HG02938 (cell line): ENCODE measurements at regions not wholly inside any gene's neighbourhood (a gene's known extent, or its start where the extent isn't known, plus 50 kb on each side); places are given as distances from the start of the nearest gene placed in this dataset.
"Not testable (repeated sequence)": the region's sequence is repeated elsewhere in the genome, so short reads cannot be mapped to it uniquely, and the experiment has no call there.

ENCODE experiments used
- ATAC-seq: cut with Tn5 transposase; IDR thresholded peaks from one replicate; pipeline ENCODE4 v1.9.1; 2021; ENCODE audit warnings: mild to moderate bottlenecking, moderate library complexity; ENCODE audit not compliant: unreplicated experiment

DNA sequence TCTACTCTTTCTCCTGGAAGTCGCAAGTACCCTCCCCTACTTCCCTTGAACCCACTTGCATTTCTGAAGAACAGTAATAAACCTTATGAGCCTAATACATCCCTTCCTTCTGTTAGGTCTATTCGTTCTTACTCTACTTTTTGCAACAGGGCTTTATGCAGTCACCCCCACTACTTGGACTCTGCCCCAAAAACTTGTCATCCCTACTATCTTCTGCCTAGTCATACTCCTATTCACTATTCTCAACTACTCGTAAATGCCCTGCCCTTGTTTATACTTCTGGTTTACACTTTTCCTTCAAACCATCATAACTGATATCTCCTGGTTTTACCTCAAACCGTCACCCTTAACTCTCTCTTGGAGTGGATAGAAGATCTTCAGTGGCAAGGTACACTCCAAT lies 55.2 kb upstream of the SLIT2 start:
- ATAC-seq: no peak

DNA sequence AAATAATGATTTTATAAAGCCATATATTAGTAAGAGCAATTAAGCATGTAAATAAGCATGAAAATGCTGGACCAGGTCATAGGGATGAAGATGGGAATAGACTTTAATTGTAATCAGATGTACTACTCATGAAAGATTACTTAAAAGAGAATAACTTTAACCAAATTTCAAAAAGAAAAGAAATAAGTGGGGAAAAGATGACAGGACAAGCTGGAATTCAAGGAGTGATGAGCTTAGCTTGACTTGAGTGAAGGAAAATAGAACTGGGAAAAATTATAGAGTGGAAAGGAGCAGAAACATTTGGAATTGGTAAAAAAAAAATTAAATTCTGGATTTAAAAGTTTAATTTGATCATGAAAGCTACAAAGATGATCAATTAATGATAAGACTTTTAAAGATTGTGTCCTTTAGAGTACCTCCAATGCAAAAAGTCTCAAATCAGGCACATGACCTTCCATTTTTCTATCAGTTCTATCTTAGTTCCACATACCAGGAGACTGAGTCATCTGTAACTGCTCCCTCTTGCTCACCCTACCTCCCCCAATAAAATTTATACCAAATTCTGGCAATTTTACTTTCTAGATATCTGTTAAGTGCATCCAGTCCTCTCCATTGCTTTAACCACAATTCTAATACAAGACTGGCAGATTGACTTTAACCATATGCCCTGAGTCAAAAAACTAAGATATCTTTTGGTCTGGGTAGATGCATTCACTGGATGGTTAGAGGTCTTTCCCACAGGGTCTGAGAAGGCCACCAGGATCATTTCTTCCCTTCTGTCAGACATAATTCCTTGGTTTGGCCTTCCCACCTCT lies 56.4 kb upstream of the SLIT2 start:
- no peak for ATAC-seq

DNA sequence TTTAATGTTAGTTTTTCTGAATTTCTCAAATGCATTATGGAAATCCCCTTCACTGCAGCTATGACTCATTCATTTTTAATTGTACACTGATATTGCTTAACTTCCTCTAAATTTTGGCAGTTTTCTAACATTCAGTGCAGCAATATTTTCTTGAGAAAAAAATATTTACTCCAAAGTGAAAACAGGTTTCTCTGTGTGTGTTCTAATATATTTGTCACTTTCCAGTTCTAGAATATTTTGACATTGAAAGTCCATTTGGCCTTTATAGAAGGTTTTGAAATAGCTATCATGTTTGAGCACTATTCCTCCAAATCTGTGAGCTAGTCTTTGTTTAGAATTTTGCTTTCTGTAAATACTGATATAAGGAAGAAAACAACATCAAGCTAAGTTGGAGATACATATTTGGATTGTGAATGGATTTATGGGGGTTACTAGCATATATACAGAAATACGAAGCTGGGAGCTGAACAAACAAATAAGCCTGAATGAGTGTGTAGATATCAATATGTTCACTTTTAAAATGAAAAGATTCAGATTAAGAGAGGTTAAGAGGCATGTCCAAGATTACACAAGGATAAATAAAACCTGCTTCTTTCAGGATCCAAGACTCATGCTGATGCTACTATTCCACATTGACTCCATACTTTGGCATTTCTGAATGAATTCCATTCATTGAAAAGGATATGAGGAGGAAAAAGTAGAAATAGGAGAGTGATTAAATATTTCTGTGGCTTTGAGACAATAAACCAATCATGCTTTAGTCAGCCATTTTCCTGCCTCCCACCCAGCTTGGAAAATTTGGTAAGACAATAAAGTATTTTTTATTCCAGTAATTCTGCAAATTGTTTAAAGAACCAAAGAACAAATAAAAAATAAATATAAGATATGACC lies 57.3 kb upstream of the SLIT2 start:
- ATAC-seq: no peak

DNA sequence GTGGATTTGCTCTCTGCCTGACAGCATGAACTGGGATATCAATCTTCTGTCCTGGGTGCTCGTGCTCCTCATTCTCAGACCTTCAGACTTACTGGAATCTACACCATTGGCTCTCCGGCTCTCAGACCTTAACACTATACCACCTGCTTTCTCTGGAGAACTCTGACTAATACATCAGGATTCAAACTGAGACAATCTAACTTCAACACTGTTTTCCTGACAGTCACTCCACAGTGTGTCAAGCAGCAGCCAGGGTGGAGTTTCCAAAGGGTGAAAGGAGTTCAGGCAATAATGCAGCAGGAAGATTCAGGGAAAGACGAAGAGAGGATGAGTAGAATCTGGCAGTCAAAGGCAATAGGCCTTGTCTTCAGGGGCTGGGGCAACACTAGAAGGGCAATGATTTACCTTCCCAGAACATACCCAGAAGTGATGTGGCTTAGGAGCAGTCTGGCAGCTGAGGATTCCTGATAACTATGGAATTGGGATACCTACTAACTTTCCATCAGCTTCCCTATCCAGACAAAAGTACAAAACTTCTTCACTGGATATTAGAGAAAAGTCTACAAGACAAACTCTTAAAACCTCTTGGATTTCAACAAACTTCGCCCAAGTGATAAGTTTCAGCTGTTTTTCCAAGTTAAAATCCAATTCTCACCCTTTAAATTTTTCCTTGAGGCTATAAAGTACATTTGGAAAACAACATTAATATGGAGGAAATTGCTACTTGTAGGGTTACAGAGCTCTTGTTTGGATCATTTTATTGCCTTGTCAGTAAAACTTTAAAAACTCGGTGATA lies 58.4 kb upstream of the SLIT2 start:
- no peak for ATAC-seq

DNA sequence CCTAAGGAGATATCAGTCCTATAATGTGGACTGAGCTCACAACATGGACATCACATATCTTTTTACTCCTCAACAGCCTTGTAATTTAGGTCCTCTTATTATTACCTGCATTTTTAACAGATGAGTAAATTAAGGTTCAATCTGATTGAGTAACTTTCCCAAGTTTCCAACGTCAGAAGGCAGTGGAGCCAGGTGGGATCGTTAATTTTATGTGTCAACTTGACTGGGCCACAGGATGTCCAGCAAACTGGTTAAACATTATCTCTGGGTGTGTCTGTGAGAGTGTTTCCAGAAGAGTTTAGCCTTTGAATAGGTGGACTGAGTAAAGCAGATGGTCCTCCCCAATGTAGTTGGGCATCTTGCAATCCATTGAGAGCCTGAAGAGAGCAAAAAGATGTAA lies 59.0 kb upstream of the SLIT2 start:
- no peak for ATAC-seq

DNA sequence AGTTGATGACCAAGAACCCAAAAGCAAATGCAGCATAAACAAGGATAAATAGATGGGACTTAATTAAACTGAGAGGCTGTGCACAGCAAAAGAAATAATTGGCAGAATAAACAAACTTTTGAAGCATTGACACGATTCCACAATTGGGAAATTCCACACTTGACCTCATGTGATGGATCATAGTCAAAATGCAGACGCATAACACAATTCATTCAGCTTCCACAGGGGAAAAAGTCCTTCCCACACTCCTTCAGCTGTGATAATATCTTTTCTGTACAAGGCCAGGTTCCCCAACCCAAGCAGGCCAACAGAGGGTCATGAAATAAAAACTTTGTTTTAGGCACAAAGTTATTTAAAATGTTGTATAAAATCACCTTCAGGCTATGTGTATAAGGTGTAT lies 66.6 kb upstream of the SLIT2 start:
- ATAC-seq: no peak

DNA sequence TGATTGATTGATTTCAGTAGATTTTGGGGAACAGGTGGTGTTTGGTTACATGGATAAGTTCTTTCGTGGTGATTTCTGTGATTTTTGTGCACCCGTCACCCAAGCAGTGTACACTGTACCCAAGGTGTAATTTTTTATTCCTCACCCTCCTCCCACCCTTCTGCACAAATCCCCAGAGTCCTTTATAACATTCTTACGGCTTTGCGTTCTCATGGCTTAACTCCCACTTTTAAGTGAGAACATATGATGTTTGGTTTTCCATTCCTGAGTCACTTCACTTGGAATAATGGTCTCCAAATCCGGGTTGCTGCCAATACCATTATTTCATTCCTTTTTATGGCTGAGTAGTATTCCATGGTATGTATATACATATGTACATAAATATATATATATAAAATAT lies 68.6 kb upstream of the SLIT2 start:
- not testable (repeated sequence) for ATAC-seq

DNA sequence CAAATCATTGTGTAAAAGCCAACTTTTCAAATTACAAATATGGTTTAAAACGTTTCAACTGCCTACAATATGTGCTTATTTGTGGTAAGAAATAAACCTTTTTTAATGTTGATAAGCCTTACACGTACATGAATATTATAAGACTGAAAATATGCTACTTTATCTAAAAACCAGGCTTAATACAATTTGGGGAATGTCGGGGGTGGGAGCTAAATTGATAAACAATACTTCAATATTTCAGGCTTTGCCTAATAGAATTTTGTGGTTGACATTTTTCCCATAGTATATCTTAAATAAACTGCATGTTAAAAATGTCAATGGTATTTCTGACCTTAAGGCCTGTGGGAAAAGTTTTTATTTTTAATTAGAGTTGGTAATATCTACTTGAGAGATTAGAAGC lies 69.8 kb upstream of the SLIT2 start:
- no peak for ATAC-seq

DNA sequence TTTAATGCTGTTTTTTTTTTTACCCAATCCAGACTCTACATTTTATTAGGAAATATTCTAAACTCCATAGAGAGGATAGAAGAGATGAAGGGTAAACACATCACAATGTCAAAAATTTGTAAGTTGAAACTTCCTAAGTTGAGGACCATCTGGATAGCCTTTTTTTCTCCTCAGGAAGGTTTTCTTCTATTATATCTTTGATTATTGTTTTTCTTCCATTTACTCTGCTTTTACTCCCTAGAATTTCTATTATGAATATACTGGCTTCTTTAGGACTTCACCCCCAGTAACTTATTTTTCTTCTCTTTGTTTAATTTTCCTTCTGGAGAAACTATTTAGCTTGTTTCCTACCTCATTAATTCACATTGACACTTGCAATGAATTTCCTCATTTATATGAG lies 71.2 kb upstream of the SLIT2 start:
- ATAC-seq: no peak

DNA sequence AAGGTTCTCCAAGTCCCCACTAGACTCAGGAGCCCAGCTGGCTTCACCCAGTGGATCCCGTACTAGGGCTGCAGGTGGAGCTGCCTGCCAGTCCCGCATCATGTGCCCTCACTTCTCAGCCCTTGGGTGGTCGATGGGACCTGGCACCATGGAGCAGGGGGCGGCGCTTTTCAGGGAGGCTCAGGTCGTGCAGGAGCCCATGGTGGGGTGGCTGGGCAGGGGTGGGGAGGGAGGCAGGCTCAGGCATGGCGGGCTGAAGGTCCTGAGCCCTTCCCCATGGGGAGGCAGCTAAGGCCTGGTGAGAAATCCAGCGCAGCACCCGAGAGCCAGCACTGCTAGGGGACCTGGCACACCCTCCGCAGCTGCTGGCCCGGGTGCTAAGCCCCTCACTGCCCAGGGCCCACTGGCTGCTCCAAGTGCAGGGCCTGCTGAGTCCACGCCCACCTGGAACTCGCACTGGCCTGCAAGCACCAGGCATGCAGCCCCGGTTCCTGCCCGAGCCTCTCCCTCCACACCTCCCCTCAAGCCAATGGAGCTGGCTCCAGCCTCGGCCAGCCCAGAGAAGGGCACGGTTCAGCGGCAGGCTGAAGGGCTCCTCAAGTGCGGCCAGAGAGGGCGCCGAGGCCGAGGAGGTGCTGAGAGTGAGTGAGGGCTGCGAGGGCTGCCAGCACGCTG lies 72.7 kb upstream of the SLIT2 start:
- no peak for ATAC-seq

DNA sequence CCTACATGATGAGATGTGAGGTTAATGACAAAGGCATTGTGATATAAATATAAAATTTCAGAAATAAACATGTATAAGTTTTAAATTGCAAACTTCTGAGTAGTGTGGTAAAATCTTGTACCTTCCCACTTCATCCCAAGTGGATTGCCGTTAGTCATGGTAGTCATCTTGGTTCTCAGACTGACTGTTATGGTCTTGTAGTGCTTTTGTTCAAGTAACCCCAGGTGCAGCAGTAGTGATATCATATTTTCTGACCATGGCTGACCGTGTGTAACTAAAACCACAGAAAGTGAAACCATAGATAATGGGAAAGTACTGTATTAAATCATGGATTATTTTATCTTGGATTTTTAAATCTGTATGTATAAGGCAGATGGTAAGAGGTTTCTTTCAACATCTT lies 74.8 kb upstream of the SLIT2 start:
- no peak for ATAC-seq

DNA sequence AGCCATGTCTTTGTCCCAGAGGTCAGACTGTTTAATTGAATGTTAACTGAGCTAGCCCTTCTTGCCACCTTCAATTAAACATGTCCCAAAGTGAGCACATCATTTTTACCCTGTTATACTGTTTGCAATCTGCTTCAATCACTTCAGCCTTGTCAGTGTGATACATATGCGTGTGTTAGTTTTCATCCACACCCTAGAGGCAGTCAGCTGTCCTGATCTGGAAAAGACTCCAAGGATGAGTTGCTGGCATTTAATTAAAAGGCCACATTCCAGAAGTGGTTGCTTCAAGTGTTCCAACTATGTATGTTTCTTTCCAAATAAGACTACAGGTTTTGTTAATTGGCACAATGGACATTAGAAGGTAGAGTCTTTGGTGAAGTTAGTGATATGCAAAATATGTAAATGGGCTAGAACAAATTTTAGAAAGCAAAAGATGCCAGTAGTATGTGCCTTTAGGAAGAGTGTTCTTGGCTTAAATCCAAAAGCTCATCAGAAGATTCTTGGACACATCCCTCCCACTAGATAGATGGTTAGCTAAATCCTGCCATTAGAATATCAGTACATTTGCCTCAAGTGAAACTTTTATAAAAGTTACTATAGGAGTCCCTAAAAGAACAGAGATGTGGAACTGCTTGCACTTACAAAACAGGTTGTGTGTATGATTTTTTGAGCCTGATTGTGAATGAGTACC lies 79.5 kb upstream of the SLIT2 start:
- no peak for ATAC-seq

DNA sequence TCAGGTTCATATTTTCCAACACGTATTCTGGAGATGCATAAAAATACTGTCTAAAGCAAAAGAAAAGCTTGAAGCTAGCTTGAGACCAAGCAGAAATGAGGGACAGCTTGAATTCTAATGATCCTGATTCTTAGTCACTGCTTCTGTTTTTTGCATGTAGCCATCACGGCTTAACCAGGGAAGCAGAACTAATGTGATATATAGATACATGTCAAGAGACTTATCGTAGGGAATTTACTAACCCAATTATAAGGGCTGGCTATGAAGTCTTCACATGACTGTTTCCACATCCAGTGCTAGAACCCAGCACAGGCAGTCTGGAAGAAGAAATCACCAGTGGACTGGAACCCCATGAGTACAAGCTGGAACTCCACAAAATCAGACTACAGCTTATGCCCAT lies 85.2 kb upstream of the SLIT2 start:
- ATAC-seq: no peak

DNA sequence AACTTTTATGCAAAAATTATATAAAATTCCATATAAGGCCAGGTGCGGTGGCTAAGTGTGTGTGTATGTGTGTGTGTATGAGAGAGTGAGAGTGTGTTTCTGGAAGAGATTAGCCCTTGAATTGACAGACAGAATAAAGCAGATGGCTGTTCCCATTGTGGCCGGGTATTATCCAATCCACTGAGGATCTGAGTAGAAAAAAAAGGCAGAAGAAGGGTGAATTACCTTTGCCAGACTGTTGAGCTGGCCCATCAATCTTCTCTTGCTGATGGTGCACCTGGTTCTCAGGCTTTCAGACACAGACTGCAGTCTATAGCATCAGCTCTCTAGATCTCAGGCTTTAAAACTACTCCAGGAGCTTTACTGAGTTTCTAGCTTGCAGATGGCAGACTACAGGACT lies 92.2 kb upstream of the SLIT2 start:
- no peak for ATAC-seq

DNA sequence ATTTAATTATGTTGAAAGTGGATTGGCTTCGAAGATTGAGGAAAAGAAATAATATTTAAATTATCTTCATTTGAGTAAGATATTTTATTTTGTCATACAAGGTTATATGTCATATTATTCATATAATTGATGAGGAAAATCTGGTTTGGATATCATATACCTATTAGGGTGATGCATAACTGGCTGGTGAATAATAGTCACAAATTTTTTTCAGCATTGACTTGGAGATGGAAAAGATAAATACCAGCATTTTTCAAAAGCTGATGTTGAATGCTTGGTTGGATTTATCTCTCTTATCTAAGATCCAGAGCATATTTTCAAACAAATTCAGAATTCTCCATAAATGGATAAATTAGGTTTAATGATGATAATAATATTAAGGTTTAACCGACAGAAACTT lies 93.5 kb upstream of the SLIT2 start:
- no peak for ATAC-seq

DNA sequence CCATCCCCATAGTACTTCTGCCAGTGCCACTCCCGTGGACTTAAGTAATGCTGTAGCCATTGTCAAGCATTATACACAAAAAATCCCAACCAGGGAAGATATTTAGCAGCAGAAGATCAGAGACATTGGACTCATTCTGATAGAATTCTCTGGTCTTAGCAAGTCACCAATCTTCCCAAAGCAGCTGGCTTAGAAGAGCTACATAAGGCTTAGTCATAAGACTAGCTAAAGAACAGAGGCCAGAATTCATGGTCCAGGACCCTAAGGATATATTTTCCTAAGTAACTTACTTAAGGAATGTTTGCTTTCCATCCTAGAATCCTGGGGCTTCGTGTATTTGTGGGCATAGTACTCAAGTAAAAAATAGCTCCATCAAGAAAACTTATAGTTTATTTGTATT lies 100.3 kb upstream of the SLIT2 start:
- ATAC-seq: no peak

DNA sequence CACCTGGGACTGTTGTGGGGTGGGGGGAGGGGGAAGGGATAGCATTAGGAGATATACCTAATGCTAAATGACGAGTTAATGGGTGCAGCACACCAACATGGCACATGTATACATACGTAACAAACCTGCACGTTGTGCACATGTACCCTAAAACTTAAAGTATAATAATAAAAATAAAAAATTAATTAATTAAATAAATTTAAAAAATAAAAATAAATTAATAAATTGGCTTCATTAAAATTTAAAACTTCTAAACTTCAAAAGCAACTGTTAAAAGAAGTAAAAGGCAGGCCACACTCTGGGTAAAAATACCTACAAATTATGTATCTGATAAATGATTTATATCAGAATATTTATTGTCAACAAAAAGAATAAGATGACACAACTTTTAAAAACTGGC lies 102.6 kb upstream of the SLIT2 start:
- ATAC-seq: not testable (repeated sequence)

DNA sequence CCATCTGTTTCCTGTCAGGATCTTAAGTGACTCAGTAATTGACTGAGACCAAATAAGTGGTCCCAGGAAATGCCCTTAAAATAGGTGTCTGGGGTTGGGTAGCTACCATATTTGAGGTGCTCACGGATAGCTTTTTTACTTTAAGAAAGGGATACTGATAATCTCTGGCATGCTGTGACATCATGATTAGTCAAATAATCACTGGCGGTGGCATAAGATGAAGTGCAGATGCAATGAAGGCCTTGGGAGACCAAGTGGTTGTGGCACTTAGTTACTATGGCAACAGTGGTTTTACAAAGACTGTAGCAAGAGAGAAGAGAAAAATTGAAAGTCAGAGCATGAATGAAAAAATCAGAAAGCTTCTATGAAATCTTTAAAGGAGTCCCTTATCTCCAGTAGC lies 114.5 kb upstream of the SLIT2 start:
- no peak for ATAC-seq

DNA sequence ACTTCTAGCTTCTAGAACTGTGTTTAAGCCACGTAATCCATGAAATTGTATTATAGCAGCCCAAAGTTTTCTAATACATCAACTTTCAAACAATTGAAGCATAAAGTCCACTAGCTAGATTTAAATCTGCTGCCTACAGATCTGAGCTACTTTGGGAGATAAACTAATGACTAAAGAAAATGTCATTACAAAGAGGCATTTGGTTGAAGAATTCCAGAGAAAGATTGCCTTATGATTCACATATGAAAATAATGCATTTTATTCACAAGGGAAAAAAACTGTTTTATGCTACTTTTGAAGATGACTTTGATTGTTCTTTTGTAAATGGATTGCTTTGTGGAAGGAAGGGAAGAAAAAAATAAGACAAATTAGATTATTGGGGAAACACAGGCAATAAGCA lies 124.1 kb upstream of the SLIT2 start:
- no peak for ATAC-seq

DNA sequence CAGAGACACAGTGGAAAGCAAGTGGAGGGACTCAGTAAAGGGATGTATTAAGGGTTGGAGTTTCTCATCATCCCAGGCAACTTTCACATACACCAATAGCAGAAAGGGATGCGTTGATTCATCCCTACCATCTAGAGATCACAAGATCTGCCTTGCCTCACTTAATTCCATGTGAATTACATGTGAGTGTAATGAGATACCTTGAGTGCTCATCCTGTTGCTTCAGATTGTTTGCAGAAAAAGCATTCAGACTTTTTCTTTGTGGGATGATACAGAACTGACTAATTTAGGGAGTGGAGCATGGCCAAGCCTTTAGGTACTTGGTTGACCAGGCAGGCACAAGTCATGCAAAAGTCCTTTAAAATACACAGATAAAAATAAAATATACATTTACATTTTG lies 124.8 kb upstream of the SLIT2 start:
- ATAC-seq: no peak
